CD14-positive monocyte (primary cell): ENCODE measurements at regions not wholly inside any gene's neighbourhood (a gene's known extent, or its start where the extent isn't known, plus 50 kb on each side); places are given as distances from the start of the nearest gene placed in this dataset.

ENCODE experiments used
- DNase-seq, 3 donors: peaks; one replicate each; pipeline ENCODE4 v3.0.0-alpha.2; 2011 to 2022
- H2AFZ ChIP-seq: 2 replicates; pipeline ENCODE4 v1.6.0; 2012; ENCODE audit warnings: mild to moderate bottlenecking, low read depth, low read length, inconsistent platforms; ENCODE audit not compliant: insufficient read depth, poor library complexity, severe bottlenecking
- H3K27ac ChIP-seq, 2 donors: 1 replicate in 1 of 2; 2 replicates in 1 of 2; pipeline ENCODE4 v1.5.1; 2012 to 2013; ENCODE audit warnings: low read length in 2 of 2, control low read depth in 1 of 2, inconsistent platforms in 1 of 2, low read depth in 1 of 2, mild to moderate bottlenecking in 1 of 2
- H3K27me3 ChIP-seq, 2 donors: one replicate each; pipeline versions ENCODE4 v1.6.0 to v1.6.1; 2011 to 2013; ENCODE audit warnings: low read length in 2 of 2; ENCODE audit not compliant: control insufficient read depth in 2 of 2, insufficient read depth in 2 of 2
- H3K36me3 ChIP-seq, 2 donors: replicated peaks in 1 of 2; 1 replicate in 1 of 2; 2 replicates in 1 of 2; pipeline versions ENCODE4 v1.5.1 to v1.6.1; 2012 to 2013; ENCODE audit warnings: low read length in 2 of 2, control low read depth in 1 of 2, inconsistent platforms in 1 of 2, mild to moderate bottlenecking in 1 of 2; ENCODE audit not compliant: insufficient read depth in 2 of 2, control insufficient read depth in 1 of 2
- H3K4me1 ChIP-seq, 2 donors: 1 replicate in 1 of 2; 2 replicates in 1 of 2; pipeline versions ENCODE4 v1.5.1 to v1.6.1; 2012 to 2013; ENCODE audit warnings: low read length in 2 of 2, control low read depth in 1 of 2, inconsistent platforms in 1 of 2, mild to moderate bottlenecking in 1 of 2, moderate library complexity in 1 of 2; ENCODE audit not compliant: insufficient read depth in 2 of 2, control insufficient read depth in 1 of 2
- H3K4me2 ChIP-seq: replicated peaks from 2 replicates; pipeline ENCODE3; 2012; ENCODE audit warnings: low read length, moderate library complexity, mild to moderate bottlenecking; ENCODE audit not compliant: poor library complexity, severe bottlenecking; ENCODE audit errors: extremely low read depth
- H3K4me3 ChIP-seq, 3 experiments: fragments of 200-600 bp in 1 of 3; sonication (generic) in 1 of 3; replicated peaks in 1 of 3; 1 replicate in 2 of 3; 2 replicates in 1 of 3; pipeline ENCODE4 v1.5.1; 2011 to 2013; ENCODE audit warnings: low read length in 3 of 3, mild to moderate bottlenecking in 3 of 3, control low read depth in 2 of 3, low read depth in 2 of 3, inconsistent platforms in 1 of 3, moderate library complexity in 1 of 3
- H3K79me2 ChIP-seq: 2 replicates; pipeline ENCODE4 v1.6.0; 2012; ENCODE audit warnings: mild to moderate bottlenecking, control low read depth, inconsistent platforms, low read length, moderate library complexity; ENCODE audit not compliant: insufficient read depth
- H3K9ac ChIP-seq: 2 replicates; pipeline ENCODE4 v1.6.0; 2017; ENCODE audit warnings: low read length, mild to moderate bottlenecking; ENCODE audit not compliant: insufficient read depth, poor library complexity, severe bottlenecking
- H3K9me3 ChIP-seq, 2 donors: replicated peaks in 1 of 2; 1 replicate in 1 of 2; 2 replicates in 1 of 2; pipeline versions ENCODE4 v1.5.1 to v1.6.1; 2012 to 2013; ENCODE audit warnings: low read length in 2 of 2, control low read depth in 1 of 2; ENCODE audit not compliant: control insufficient read depth in 1 of 2, insufficient read depth in 1 of 2
- H4K20me1 ChIP-seq: 2 replicates; pipeline ENCODE4 v1.6.0; 2012; ENCODE audit warnings: mild to moderate bottlenecking, low read length, control low read depth, moderate library complexity; ENCODE audit not compliant: insufficient read depth
- H3K27ac Mint-ChIP-seq, 7 donors: one replicate each; pipeline ENCODE4 v1.8.0; 2020; ENCODE audit warnings: mild to moderate bottlenecking in 7 of 7, mixed read lengths in 7 of 7, moderate library complexity in 6 of 7, inconsistent platforms in 2 of 7
- H3K27me3 Mint-ChIP-seq, 3 donors: one replicate each; pipeline ENCODE4 v1.8.0; 2021 to 2022; ENCODE audit warnings: low read depth in 3 of 3, mild to moderate bottlenecking in 3 of 3, mixed read lengths in 3 of 3, moderate library complexity in 3 of 3, inconsistent platforms in 1 of 3
- H3K36me3 Mint-ChIP-seq, 2 donors: one replicate each; pipeline ENCODE4 v1.8.0; 2020; ENCODE audit warnings: mixed read lengths in 2 of 2, inconsistent platforms in 1 of 2, mild to moderate bottlenecking in 1 of 2
- H3K4me1 Mint-ChIP-seq: one replicate; pipeline ENCODE4 v1.8.0; 2020; ENCODE audit warnings: mild to moderate bottlenecking, mixed read lengths
- H3K4me3 Mint-ChIP-seq, 2 donors: one replicate each; pipeline ENCODE4 v1.8.0; 2020; ENCODE audit warnings: mild to moderate bottlenecking in 2 of 2, mixed read lengths in 2 of 2, moderate library complexity in 1 of 2
- H3K9me3 Mint-ChIP-seq, 7 donors: one replicate each; pipeline ENCODE4 v1.8.0; 2020 to 2022; ENCODE audit warnings: mixed read lengths in 7 of 7, mild to moderate bottlenecking in 6 of 7, moderate library complexity in 6 of 7, inconsistent platforms in 2 of 7
- WGBS: methylation state at CpG from one replicate; pipeline ENCODE4 v1.1.5; 2013; ENCODE audit warnings: missing lambda C conversion rate; ENCODE audit not compliant: insufficient coverage; 5-methylcytosine and 5-hydroxymethylcytosine counted together
- intact Hi-C, 2 donors: fragments of 100-400 bp; cut with micrococcal nuclease; formaldehyde crosslinking; loops; one replicate each; pipeline versions ENCODE4 v1.15.0 to v1.15.1; 2023
- TF ChIP-seq, protein P1 (sequence below): fragments of 200-600 bp; IDR thresholded peaks from one replicate; pipeline ENCODE4 v1.8.0; 2022; ENCODE audit warnings: antibody characterized with exemption, mild to moderate bottlenecking

DNA sequence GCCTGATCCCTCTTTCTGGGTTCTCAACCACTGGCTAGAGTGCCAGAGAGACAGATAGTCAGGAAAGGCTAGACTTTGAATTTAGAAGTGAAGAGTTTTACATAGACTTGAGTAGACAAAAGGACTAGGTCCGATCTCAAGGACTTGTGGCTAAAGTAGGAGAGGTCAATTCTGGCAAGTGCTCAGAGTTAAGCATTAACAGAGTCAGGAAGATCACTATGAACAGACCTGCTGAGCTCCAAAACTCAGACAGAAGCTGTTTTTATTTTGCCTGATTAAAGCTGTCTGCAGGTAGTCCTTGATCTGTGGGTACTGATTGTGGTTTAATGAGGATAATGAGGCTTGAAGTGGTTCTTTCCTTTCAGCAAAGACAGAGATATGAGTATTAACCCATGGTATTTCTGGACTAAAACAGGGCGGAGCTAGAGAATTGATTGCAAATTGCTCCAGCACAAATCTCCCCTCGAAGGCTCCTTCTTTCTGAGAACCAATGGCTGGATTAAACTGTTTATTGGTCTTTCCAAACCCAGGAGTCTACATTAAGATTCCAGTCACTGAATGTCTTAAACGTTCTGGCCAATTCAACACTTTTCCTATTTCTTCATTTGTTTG is 423.2 kb downstream of the IPMK start:
- Mint-ChIP-seq H3K27ac (no peak overlapping the region), H3K9me3 (peaks cover 3 to 19% (median 12%) of the 10 kb centered on the region in 7 donors), H3K36me3 (no peaks in the 10 kb centered on the region), H3K27me3 (peaks cover 0 to 3% (median 0%) of the 10 kb centered on the region in 3 donors), H3K4me3 (no peak overlapping the region), H3K4me1 (no peaks in the 10 kb centered on the region)
- TF ChIP-seq, protein P1, sequence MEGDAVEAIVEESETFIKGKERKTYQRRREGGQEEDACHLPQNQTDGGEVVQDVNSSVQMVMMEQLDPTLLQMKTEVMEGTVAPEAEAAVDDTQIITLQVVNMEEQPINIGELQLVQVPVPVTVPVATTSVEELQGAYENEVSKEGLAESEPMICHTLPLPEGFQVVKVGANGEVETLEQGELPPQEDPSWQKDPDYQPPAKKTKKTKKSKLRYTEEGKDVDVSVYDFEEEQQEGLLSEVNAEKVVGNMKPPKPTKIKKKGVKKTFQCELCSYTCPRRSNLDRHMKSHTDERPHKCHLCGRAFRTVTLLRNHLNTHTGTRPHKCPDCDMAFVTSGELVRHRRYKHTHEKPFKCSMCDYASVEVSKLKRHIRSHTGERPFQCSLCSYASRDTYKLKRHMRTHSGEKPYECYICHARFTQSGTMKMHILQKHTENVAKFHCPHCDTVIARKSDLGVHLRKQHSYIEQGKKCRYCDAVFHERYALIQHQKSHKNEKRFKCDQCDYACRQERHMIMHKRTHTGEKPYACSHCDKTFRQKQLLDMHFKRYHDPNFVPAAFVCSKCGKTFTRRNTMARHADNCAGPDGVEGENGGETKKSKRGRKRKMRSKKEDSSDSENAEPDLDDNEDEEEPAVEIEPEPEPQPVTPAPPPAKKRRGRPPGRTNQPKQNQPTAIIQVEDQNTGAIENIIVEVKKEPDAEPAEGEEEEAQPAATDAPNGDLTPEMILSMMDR: no peak
- Histone ChIP-seq H2AFZ (no peak overlapping the region), H3K4me1 (no peaks in the 10 kb centered on the region), H3K9me3 (peaks cover 0 to 10% of the 10 kb centered on the region in 2 donors), H3K9ac (no peak overlapping the region), H4K20me1 (no peaks in the 10 kb centered on the region), H3K27me3 (no peaks in the 10 kb centered on the region), H3K27ac (no peak overlapping the region), H3K79me2 (no peaks in the 10 kb centered on the region), H3K4me2 (no peak overlapping the region), H3K4me3 (no peak overlapping the region), H3K36me3 (no peaks in the 10 kb centered on the region)
- WGBS: 82% methylated on average over 3 of the region's 4 CpGs
- intact Hi-C loops: no loop called here
- no peak for DNase-seq

DNA sequence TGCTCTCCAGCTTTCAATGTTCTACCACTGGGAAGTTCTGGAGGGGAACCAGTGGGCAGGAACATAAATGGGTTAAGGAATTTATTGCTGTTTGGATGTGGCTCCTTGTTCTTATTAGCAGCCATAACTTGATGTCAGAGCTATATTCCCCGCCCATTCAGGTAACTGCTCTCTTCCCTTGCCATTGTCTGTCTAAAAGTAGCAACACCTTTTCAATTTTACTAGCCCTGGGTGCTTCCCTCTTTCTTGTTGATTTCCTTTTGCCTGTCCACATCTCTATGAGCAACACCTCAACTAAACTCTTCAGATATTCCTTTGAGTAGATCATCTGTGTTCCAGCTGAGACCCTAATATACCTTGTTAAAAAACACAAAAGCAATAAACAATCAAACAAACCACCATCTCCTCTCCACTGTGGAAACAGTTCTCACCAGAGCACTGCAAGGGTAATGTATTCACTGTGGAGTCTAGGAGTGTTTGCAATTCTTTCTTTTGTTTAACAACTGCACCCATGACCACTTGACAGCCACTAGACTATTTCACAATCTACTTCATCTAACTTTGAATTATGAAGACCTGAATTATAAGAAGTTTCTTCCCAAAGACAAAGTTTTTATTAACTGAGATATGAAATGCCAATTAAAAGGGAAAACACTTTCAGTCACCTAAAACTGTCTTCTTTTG is 436.7 kb downstream of the IPMK start:
- intact Hi-C loops: no loop called here
- Histone ChIP-seq H3K79me2 (no peaks in the 10 kb centered on the region), H3K36me3 (no peaks in the 10 kb centered on the region), H3K9ac (no peak overlapping the region), H3K27ac (no peak overlapping the region), H3K4me1 (no peaks in the 10 kb centered on the region), H3K4me3 (no peak overlapping the region), H3K4me2 (no peak overlapping the region), H3K27me3 (no peaks in the 10 kb centered on the region), H4K20me1 (no peaks in the 10 kb centered on the region), H2AFZ (no peak overlapping the region), H3K9me3 (no peaks in the 10 kb centered on the region)
- WGBS: 83% methylated on average over 1 of the region's 1 CpG
- TF ChIP-seq, protein P1: no peak
- H3K36me3 Mint-ChIP-seq: no peaks in the 10 kb centered on the region
- H3K27ac Mint-ChIP-seq: no peak overlapping the region
- H3K27me3 Mint-ChIP-seq: no peaks in the 10 kb centered on the region
- H3K9me3 Mint-ChIP-seq: peaks cover 0 to 6% (median 2%) of the 10 kb centered on the region in 7 donors
- DNase-seq: no peak
- H3K4me1 Mint-ChIP-seq: no peaks in the 10 kb centered on the region
- H3K4me3 Mint-ChIP-seq: no peak overlapping the region
